HL-60/S4 treated with phorbol 12-myristate 13-acetate at 8.2 ng/mL for 4 days and 3 days (cell line): ENCODE measurements at regions not wholly inside any gene's neighbourhood (a gene's known extent, or its start where the extent isn't known, plus 50 kb on each side); places are given as distances from the start of the nearest gene placed in this dataset.

Experiments used
- in situ Hi-C: fragments of 300-500 bp; cut with MboI; formaldehyde crosslinking; loops from 2 replicates; pipeline ENCODE4 v1.15.0; 2022; ENCODE audit warnings: low sequenced_read_pairs

DNA sequence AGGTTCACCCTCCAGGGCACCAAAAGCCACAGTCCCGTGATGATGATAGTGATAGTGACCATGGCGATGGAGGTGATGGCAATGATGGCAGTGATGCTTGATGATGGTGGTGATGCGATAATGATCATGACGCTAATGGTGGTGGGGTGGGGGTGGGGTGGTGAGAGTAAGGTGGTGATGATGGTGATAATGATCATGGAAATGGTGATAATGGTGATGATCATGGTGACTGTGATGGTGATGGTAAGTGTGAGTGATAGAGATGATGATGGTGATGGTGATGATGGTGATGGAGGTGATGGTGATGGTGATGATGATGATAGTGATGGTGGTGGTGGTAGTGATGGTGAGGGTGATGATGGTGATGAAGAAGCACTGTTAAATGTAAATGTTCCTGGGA lies 96.9 kb downstream of the SYNE3 start:
- in situ Hi-C loops, result no loop called here

DNA sequence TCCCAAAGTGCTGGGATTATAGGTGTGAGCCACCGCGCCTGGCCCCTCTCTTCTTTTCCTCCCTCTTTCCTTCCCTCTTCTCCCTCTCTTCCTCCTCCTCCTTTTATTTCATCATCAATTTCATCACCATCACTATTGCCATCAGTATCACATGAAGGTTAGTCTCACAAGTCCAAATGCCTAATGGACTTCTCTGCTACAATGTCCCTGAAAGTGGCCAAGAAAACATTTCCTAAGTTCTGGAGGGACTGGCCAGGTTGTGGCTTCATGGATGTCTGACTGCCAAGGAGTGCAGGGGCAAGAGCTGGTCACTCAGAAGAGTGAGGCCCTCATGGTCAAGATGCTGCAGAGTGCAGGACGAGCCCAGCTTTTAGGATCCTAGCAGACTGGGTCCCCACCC lies 97.6 kb downstream of the SYNE3 start:
- in situ Hi-C loops, result no loop called here

DNA sequence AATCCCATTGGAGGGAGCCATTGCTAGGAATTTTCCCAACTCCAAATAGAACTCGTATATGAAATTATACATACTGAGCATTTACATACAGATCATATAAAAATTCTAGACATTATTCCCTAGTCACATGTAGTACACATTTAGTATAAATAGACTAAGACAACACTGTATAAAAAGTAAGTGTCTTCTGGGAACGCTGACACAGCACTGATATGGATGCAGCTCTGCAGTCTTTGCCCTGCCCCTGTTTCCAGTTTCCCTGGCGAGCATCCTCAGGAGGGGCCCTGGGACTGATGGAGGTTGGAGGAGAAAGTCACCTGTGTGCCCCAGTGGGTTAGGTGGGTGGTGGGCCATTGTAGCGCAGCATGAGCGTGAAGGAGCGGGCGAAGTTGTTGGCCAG lies 97.8 kb upstream of the CLMN start:
- in situ Hi-C loops, result no loop called here

DNA sequence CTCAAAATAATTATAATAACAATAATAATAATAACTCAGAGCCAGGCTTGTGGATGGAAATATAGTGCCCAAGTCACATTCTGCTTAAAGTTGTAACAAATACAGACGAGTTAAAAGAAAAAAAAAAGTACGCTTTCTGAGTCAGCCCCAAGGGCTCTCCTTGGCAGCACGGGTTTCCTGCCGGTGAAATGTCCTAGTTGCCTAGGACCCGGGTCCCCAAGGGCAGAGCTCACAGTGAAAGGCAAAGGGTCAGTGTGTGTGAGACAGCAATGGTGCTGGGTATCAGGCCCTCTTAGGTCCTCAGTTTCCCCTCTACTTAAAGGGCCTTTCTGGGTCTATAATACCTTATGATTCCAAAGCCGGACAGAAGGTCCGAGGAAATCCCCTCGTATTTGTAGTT lies 96.3 kb upstream of the CLMN start:
- in situ Hi-C loops, result no loop called here

DNA sequence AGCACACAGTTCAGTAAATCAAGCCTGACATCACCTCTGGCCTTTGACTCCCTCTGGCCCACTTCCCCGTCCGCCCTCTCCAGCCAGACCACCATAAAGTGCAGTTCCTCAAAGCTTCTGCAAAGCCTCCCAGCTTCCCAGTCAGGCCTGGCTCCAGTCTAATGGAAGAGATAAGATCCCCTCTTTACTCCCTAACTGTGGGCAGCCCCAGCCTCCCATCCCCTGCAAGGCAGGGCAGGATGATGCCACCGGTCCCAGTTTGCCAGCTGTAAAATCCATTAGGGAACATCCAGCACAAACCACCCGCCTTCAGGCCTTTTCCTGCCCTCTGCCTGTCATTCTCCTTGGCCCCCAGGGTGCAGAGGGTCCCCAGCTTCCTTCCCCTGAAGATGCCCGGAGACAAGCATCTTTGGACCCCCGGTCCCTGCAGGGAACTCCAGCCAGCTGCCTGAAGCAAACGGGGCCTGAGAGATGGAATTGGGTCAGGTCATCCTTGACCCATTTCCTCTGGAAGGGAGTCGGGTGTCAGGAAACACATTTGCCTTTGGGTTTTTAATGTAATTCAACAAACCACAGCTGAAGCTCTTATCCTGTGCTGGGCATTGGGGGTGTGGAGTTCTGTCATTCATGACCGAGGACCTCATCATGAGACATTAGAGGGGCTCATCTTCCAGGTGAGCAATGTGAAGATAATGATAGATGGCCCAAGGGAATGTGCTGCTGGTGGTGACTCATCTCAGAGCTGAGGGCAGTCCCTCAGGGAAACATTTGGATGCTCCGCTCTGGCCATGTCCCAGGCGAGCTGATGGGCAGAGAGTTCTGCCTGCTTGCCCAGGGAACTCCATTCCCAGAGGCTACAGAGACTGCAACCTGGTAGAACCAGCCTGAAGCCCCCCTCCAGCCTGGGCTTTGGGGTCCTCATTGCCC lies 93.8 kb upstream of the CLMN start:
- in situ Hi-C loops, result no loop called here

DNA sequence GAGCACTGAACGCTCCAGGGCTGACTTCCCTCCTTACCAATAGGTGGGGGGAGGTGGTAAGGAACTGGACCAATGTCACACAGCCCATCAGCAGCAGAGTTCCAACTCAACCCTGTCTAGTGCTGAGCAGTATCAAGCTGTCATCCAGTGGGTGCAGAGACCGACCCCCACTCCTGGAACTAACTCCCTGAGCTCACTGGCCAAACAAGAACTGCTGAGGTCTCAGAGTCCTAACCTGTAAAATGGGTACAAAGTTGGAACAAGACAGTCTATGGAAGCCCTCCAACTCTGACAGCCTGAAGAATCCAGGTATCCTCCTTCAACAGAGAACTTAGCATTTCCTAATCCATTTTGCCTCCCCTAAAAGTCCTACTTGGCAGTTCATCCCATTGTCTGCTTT lies 91.1 kb upstream of the CLMN start:
- in situ Hi-C loops, result no loop called here

DNA sequence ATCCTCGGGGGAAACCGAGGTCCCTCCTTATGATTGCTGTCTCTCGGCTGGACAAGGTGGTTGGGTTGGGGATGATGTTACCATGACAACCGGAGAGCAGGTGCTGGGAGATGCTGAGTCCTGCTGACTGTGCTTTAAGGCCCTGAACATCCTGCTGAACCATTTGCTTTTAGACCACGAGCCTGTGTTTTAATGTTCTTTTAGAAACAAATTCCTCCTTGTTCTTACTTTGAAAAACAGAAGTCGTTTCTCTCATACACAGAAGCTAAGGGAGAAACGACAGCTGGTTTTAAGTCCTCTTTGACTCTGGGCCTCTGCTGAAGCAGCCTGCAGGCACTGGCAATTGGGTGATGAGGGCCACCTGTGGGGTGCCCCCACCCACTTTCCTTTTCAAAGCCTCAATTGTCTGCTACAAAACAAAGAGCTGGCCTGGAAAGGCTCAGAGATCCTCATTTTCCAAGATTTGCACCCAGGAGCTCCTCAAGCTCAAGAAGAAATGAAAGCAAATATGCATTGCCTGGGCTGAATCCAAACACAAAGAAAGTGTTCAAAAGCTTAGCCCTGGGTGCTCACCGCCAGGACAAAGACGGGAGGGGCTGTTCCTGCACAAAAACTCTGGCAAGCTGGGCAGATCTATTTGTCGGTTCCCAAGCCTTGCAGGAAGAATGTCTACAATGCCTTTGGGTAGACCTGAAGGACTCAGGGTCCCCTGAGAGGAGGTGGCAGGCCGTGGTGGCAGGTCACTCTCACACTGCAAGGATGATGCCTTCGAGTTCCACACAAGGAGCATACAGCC lies 90.0 kb upstream of the CLMN start:
- in situ Hi-C loops, result no loop called here

DNA sequence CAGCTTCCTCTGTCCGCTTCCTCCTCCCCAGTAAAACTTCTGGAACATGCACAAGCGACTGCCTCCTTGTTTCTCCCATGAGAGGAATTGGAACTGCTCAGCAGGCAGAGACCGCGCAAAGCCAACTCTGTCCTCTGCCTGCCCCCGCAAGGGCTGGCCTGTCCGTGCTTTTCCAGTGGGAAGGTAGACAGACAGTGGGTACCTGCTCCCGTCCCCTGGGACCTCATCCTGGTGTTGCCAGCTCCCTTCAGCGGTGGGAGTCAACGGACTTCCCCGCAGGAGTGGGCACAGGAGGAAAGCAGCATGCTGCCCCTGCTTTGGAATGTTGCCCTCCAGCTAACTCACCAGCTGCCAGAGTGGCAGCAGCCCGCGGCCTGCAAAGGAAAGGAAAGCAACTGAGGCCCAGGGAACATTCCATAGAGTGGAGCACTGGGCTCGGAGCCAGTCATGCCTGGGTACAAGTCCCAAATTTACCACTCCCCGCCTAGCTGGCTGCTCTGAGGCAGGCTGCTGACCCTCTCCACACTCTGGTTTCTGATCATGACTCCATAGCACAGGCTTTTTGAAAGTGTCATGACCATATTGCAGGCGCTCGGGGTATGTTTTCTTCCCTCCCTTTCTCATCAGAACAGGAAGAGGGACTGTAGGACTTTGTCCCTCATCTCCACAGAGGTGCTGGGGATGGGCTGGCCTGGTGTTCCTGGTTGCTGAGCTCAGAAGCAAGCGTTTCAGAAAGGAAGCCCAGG lies 89.2 kb upstream of the CLMN start:
- in situ Hi-C loops, result no loop called here

DNA sequence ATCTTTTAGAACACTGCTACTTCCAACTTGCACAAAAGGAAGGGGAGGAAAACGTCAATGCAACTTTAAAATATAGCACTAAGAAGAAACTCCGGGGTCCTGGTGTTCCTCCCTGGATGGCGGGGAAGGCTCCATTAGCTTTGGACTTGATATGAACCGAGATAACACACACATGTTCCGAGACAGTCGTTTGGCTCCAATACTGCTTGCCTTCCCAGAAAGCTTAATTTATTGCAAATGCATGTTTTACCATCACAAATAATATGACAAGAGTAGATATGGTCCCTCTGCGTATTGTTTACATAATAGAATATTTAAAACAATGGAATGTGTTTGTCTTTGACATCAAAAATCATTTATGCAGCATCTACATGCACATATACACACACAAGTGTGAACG lies 87.6 kb upstream of the CLMN start:
- in situ Hi-C loops, result no loop called here

DNA sequence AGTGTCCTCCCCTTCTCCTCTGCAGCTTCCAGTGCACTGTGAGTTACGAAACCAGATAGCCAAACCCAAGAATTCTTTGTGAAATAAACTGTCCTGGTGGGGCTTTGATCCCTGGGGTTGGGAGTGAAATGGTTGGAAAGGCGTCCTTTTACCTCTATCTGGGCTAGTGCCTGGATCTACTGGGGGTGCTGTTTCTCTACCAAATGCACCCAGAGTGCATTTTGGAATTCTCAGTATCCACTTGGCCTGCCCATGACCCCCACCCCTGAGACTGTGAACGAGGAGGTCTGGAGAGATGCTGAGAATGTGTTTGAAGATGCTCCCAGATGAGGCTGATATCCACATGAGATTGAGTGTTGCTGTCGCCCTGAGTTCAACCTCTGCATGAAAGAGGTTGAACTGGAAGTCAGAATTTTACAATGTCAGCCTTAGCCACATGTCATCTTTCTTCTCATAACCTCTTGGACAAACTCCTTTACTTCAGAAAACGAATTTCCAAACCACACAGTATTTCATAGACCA lies 87.1 kb upstream of the CLMN start:
- in situ Hi-C loops, result no loop called here

DNA sequence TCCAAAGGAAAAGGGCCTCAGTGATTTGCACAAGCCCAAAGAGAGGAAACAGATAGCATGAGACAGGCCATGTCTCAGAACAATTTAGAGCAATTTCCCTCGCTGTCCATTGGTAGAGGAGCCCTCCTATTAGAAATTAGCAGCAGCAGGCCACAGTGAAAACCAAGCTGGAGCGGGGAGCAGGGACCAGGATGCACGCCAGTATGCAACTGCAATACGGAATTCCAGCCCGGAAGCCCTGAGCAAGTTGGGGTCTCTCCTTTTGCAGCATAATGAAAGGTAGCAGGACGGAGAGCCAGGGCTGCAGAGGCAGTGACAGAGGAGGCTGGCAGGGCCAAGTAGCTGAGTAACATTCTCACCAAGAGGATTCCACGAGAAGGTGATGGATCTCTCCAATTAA lies 84.9 kb upstream of the CLMN start:
- in situ Hi-C loops, result no loop called here

DNA sequence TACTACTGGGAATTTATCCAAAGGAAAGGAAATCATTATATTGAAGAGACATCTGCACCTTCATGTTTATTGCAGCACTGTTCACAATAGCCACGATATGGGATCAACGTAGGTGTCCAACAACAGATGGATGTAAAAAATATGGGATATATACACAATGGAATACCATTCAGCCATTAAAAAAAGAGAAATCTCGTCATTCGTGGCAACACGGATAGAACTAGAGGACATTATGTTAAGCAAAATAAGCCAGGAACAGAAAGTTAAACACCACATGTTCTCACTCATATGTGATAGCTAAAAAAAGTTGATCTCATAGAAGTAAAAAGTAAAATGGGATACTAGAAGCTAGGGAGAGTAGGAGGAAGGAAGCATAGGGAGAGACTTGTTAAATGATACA lies 82.9 kb upstream of the CLMN start:
- in situ Hi-C loops, result no loop called here

DNA sequence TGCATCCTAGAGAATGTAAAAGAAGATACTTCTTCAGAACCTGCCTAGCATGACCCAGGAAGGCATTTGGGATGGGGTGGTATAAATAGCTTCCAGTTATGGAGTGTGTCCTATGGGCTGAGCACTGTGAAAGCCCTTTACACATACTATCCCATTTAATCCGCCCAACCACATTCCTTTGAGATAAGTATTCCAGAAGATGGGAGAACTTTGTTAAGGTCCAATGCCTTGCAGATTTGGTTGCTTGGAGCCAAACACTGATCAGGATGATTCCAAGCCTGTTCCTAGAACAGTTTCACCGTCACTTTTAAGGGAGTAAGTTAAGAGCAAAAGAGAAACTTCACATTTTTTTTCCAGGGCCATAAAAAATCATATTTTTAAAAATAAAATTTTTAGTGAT lies 82.5 kb upstream of the CLMN start:
- in situ Hi-C loops, result no loop called here

DNA sequence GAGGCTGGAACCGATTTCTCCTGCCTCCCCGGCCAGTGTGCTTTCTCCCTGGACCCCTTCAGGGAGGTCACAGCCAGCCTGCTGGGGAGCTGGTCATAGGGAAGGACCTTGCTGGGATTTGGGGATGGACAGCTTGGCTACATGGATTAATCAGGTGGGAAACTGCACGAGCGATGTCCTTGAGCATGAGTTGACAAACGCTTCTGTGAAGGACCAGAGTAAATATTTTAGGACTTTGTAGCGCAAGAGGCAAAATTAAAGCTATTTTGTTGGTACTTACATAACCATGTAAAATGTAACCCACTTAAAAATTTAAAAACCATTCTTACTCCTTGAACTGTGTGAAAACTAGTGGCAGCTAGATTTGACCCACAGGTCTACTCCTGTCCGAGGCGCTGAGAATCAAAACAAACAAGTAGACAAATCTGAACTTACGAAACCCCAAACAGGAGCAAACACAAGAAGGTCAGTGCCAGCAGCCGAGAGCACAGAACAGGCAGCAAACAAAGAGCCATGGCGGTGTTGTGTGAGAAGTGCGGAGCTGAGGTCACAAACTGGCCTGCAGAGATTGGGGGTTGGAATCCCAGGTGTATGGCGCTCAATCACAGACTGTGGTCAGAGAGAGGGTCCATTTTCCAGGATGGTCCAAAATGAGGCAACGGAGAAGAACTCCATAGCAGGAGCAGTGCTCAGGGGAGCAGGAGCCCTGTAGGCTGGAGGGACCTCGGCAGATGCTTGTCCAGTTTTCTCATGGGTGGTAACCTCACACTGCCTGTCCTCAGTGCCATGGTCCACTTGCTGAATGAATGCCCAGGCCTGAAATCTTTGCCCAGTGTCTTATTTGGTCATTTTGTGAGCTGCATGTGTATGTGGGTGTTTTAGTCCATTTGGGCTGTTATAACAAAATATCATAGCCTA lies 79.2 kb upstream of the CLMN start:
- in situ Hi-C loops, result no loop called here

DNA sequence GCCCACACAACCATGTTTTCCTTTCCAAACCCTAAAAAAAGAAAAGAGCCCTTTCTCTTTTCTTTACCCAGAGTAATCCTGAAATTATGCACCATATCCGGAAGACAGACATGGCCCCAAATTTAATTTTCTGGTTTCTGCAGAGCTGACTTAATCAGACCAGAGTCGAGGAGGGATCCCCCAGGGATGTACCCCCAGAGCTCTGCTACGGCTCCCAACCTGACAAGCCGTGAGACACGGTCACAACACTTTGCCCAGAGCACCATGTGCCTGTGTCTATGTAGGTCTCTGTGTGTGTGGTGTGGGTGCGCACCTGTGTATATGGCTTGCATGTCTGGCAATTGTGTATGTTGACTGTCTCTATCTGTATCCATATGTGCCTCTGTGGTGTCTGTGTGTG lies 77.6 kb upstream of the CLMN start:
- in situ Hi-C loops, result no loop called here

DNA sequence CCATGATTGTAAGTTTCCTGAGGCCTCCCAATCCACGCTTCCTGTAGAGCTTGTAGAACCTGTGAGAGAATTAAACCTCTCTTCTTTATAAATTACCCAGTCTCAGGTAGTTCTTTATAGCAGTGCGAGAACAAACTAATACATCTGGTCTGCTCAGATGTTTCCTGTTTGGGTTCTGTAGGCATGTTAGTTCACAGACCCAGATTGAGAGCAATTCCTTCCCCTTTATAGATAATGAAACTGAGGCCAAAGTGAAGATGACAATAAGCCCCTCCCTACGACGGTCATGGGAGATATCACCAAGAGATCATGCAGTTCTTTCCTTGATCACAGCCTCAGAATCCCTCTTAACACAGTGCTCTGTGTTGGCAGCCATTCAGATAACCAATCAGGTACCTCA lies 76.5 kb upstream of the CLMN start:
- in situ Hi-C loops, result no loop called here

DNA sequence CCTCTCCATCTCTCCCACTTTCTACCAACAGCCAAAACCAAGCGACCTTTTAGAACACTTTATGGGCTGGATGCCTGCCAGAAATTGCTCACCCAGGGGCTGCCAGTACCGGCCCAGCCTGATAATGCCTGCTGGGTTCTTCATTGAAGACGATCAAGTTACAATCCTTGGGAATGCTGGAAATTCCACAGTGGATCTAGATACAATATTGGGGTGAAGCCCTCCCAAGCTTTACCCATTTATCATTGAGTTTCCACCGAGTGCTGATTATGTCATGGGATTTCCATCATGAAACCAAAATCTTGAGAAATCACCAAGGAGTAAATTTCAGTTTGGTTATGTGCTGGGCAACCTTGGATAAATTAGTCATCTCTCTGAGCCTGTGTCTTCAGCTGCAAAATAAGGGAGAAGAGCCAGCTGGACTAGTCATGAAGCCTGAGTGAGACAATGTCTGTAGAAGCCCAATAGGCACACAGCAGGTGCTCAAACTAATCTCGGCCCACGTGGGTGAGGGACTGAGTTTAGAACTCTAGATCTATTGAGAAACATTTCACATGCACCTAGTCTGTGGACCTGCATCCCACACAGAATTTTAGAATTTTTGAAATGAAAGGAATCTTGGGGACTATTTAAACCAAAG lies 75.5 kb upstream of the CLMN start:
- in situ Hi-C loops, result no loop called here

DNA sequence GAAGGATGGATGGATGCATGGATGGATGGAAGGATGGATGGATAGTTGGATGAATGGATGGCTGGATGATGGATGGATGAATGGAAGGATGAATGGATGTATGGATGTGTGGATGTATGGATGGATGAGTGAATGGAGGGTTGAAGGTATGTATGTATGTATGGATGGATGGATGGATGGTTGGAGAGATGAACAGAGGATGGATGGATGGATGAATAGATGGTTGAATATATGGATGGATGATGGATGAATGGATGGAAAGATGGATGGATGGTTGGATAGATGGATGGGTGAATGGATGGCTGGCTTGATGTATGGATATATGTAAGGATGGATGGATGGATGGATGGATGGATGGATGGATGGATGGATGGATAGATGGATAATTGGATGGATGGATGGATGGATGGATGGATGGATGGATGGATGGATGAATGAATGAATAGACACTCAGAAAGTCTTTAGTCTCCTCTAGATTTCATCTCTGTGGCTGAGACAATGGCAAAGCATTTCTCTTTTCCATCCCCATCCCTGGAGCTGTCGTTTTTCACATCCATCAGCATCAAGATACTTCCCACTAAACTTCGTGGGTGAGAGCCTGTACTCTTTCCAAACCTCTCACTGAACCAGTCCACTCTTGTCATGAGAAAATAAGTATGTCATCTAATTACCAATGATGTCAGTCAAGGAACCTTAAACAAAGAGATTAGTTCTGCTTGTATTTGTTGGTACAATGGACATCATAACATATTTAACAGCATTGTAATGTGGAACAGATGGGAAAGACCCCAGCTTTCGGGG lies 74.8 kb upstream of the CLMN start:
- in situ Hi-C loops, result no loop called here

DNA sequence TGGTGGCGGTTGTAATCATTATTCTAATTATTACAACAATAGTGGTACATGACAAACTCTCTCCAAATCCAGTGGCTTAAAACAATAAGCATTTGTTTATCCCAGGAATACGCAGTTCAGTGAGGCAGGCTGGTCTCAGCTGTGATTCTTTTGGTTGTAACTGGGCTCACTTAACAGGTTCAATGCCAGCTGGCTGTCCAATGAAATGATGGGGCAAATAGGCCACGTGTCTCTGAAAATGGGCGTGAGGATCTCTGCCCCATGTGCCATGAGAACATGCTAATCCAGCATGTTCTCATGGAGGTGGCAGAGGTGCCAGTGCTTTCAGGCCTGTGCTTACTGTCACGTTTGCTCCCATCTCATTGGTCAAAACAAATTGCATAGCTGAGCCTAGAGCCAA lies 73.1 kb upstream of the CLMN start:
- in situ Hi-C loops, result no loop called here
